Chondrocyte (in vitro differentiated cells): ENCODE measurements at regions not wholly inside any gene's neighbourhood (a gene's known extent, or its start where the extent isn't known, plus 50 kb on each side); places are given as distances from the start of the nearest gene placed in this dataset.

Experiments used
- DNase-seq: peaks from one replicate; pipeline ENCODE4 v3.0.0; 2021; ENCODE audit warnings: mixed read lengths, low spot score
- H3K27ac Mint-ChIP-seq: one replicate; pipeline ENCODE4 v1.8.0; 2021; ENCODE audit warnings: mild to moderate bottlenecking, moderate library complexity, mixed read lengths; ENCODE audit not compliant: unreplicated experiment
- H3K27me3 Mint-ChIP-seq: 2 replicates; pipeline ENCODE4 v1.8.0; 2021; ENCODE audit warnings: low read depth, mixed read lengths
- H3K36me3 Mint-ChIP-seq: 2 replicates; pipeline ENCODE4 v1.8.0; 2021; ENCODE audit warnings: low read depth, mixed read lengths
- H3K4me1 Mint-ChIP-seq: 2 replicates; pipeline ENCODE4 v1.8.0; 2021; ENCODE audit warnings: low read depth, mild to moderate bottlenecking, mixed read lengths
- H3K4me3 Mint-ChIP-seq: one replicate; pipeline ENCODE4 v1.8.0; 2021; ENCODE audit warnings: mild to moderate bottlenecking, moderate library complexity, mixed read lengths; ENCODE audit not compliant: unreplicated experiment
- H3K9me3 Mint-ChIP-seq: 2 replicates; pipeline ENCODE4 v1.8.0; 2021; ENCODE audit warnings: low read depth, mixed read lengths
- CTCF ChIP-seq: fragments of 200-600 bp; sonication (generic); IDR thresholded peaks from 2 replicates; pipeline ENCODE4 v1.5.0; 2021; ENCODE audit warnings: antibody characterized with exemption, mild to moderate bottlenecking, moderate library complexity

- no peaks in the 10 kb centered on the region for H3K4me1 Mint-ChIP-seq
- no peak for DNase-seq
- H3K27ac Mint-ChIP-seq = no peak overlapping the region
- no peaks in the 10 kb centered on the region for H3K36me3 Mint-ChIP-seq
- no peaks in the 10 kb centered on the region for H3K9me3 Mint-ChIP-seq
- peaks cover 11% of the 10 kb centered on the region for H3K27me3 Mint-ChIP-seq
- no peak overlapping the region for H3K4me3 Mint-ChIP-seq
- no peak for TF ChIP-seq CTCF
Measured at GRCh38 chr1:101645810-101646209, 350.9 kb downstream of the OLFM3 start.

DNA sequence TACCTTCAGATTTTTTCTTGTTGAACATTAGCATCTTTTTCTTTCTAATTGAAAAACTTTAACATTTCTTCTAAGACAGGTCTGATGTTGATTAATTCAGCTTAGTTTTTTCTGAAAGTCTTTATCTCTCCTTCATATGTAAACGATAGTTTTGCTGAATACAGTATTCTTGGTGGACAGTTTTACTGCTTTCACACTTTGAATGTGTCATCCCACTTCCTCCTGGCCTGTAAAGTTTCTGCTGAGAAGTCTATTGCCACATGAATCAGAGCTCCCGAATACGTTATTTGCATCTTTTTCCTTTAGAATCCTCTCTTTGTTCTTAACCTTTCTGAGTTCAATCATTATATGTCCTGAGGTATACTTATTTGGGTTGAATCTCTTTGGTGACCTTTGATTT lies 344.2 kb downstream of the OLFM3 start:
- peaks cover 10% of the 10 kb centered on the region for H3K27me3 Mint-ChIP-seq
- peaks cover 22% of the 10 kb centered on the region for H3K9me3 Mint-ChIP-seq
- TF ChIP-seq CTCF = no peak
- no peak for DNase-seq
- H3K36me3 Mint-ChIP-seq = no peaks in the 10 kb centered on the region
- no peak overlapping the region for H3K4me3 Mint-ChIP-seq
- H3K4me1 Mint-ChIP-seq = no peaks in the 10 kb centered on the region
- H3K27ac Mint-ChIP-seq = no peak overlapping the region

- Mint-ChIP-seq H3K27me3 (peaks cover 7% of the 10 kb centered on the region), H3K36me3 (no peaks in the 10 kb centered on the region), H3K9me3 (peaks cover 22% of the 10 kb centered on the region), H3K27ac (no peak overlapping the region), H3K4me3 (no peak overlapping the region), H3K4me1 (no peaks in the 10 kb centered on the region)
- no peak for DNase-seq
- TF ChIP-seq CTCF = peak; percentile 39
Measured at GRCh38 chr1:101653482-101653946, 343.2 kb downstream of the OLFM3 start.

- no peak for TF ChIP-seq CTCF
- no peak for DNase-seq
- peaks cover 19% of the 10 kb centered on the region for H3K9me3 Mint-ChIP-seq
- H3K27me3 Mint-ChIP-seq = peaks cover 2% of the 10 kb centered on the region
- no peak overlapping the region for H3K4me3 Mint-ChIP-seq
- H3K4me1 Mint-ChIP-seq = no peaks in the 10 kb centered on the region
- no peak overlapping the region for H3K27ac Mint-ChIP-seq
- H3K36me3 Mint-ChIP-seq = no peaks in the 10 kb centered on the region
Measured at GRCh38 chr1:101664726-101665125, 332.0 kb downstream of the OLFM3 start.

GRCh38 chr1:101667761-101668160 lies 329.0 kb downstream of the OLFM3 start:
- Mint-ChIP-seq H3K4me3 (no peak overlapping the region), H3K27ac (no peak overlapping the region), H3K4me1 (no peaks in the 10 kb centered on the region), H3K9me3 (peaks cover 7% of the 10 kb centered on the region), H3K36me3 (no peaks in the 10 kb centered on the region), H3K27me3 (peaks cover 2% of the 10 kb centered on the region)
- TF ChIP-seq CTCF = no peak
- DNase-seq = no peak
